ENCODE measurements at regions not wholly inside any gene's neighbourhood (a gene's known extent, or its start where the extent isn't known, plus 50 kb on each side); places are given as distances from the start of the nearest gene placed in this dataset.

DNA sequence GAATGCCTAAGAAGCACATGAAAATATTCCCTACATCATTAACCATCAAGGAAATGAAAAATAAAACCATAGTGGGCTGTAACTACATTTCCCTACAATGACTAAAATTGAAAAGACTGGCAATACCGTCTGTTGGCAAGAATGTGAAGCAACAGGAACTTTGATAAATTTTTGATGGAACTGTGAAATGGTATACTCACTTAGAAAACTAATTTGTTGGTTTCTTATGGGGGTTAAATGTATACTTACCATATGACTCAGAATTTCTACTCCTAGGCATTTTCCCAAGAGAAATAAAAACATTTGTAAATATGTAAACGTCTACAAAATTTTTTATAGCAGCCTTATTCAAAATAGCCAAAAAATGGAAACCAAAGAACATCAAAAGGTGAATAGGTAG lies 121.4 kb upstream of the PLEKHA5 start:
- no peak overlapping the region for H3K9ac ChIP-seq (ENCODE audit: low read depth, low read length)
- H3K18ac ChIP-seq (ENCODE audit: low read depth, low read length): no peak overlapping the region
- ChIA-PET CTCF (no interaction called here), POLR2A (ENCODE audit: unreplicated experiment) (no interaction called here)
- no peaks in the 10 kb centered on the region for H3K4me1 ChIP-seq (ENCODE audit: control insufficient read depth, insufficient read depth, low read length)
- no peak overlapping the region for H3K14ac ChIP-seq (replicated peaks; ENCODE audit: low read depth, low read length)
- H3K9me1 ChIP-seq (ENCODE audit: insufficient read depth, low read length): no peaks in the 10 kb centered on the region
- no peaks in the 10 kb centered on the region for H3K79me1 ChIP-seq (ENCODE audit: low read depth in 1 of 2, low read length in 2 of 2)
- no peak overlapping the region for H3K27ac ChIP-seq (ENCODE audit: insufficient read depth, low read length)
- H2BK20ac ChIP-seq (ENCODE audit: low read depth, low read length): no peak overlapping the region
- intact Hi-C loops (cut with micrococcal nuclease) (no loop called here), in situ Hi-C loops (cut with MboI; ENCODE audit: low sequenced_read_pairs) (no loop called here), dilution Hi-C loops (cut with HindIII; ENCODE audit: low sequenced_read_pairs, unreplicated experiment) (no loop called here)
- DNase-seq: no peak
- no peaks in the 10 kb centered on the region for H3K36me3 ChIP-seq (ENCODE audit: control insufficient read depth, insufficient read depth, low read length)
- no peak overlapping the region for H3K4me2 ChIP-seq (ENCODE audit: low read depth, low read length)
- H2BK120ac ChIP-seq (ENCODE audit: low read depth, low read length): no peak overlapping the region
- H4K20me1 ChIP-seq (ENCODE audit: insufficient read depth, low read length): no peaks in the 10 kb centered on the region
- H2BK5ac ChIP-seq (ENCODE audit: low read depth, low read length, poor library complexity, severe bottlenecking): no peak overlapping the region
- no peaks in the 10 kb centered on the region for H3K9me3 ChIP-seq (ENCODE audit: control insufficient read depth, insufficient read depth, low read length)
- no peak overlapping the region for H4K5ac ChIP-seq (ENCODE audit: low read depth, low read length)
- H3K56ac ChIP-seq (ENCODE audit: extremely low read depth, insufficient read depth, low read length): no peak overlapping the region
- H2BK15ac ChIP-seq (ENCODE audit: low read depth, low read length): no peak overlapping the region
- no peak overlapping the region for H2AFZ ChIP-seq (replicated peaks; ENCODE audit: low read length, poor library complexity)
- WGBS, 2 experiments (ENCODE audit: extremely low coverage in 2 of 2, insufficient read length in 1 of 2): no CpG with 5 or more reads among the region's 2 CpGs
- H3K4me3 ChIP-seq (ENCODE audit: insufficient read depth, low read depth, low read length): no peak overlapping the region
- H3K4ac ChIP-seq (ENCODE audit: low read depth, low read length): no peak overlapping the region
- no TSS peak for BruUV-seq (replicated peaks)
- H3K27me3 ChIP-seq (ENCODE audit: control insufficient read depth, insufficient read depth, low read length): no peaks in the 10 kb centered on the region
- no peak overlapping the region for H4K91ac ChIP-seq (ENCODE audit: insufficient read depth, low read depth, low read length)
- TF ChIP-seq MXI1 (IDR thresholded peaks at IDR 0.05; ENCODE audit: borderline replicate concordance, low read depth, low read length) (no peak), NFE2L2 (IDR thresholded peaks at IDR 0.05; ENCODE audit: low read depth, low read length) (no peak)
- no peak overlapping the region for H2AK5ac ChIP-seq (ENCODE audit: low read depth, low read length)
- no peak for ATAC-seq (ENCODE audit: low read depth)
- no peak overlapping the region for H2AK9ac ChIP-seq (replicated peaks; ENCODE audit: low read depth, low read length, poor library complexity)
- no peak overlapping the region for H4K8ac ChIP-seq (ENCODE audit: low read depth in 2 of 2, low read length in 2 of 2)
- no peak overlapping the region for H3K23ac ChIP-seq (ENCODE audit: low read depth, low read length)

All from IMR-90 (cell line).